ENCODE measurements at regions not wholly inside any gene's neighbourhood (a gene's known extent, or its start where the extent isn't known, plus 50 kb on each side); places are given as distances from the start of the nearest gene placed in this dataset.

- H3K36me3 ChIP-seq (ENCODE audit: low read depth) = no peaks in the 10 kb centered on the region
- no peak overlapping the region for H2AFZ ChIP-seq
- no peak for TF ChIP-seq CTCF (conservative IDR thresholded peaks at IDR 0.05)
- TF ChIP-seq EZH2 (IDR thresholded peaks at IDR 0.05; ENCODE audit: low read depth) = no peak
- no peak overlapping the region for H3K4me3 ChIP-seq
- no peaks in the 10 kb centered on the region for H3F3A ChIP-seq (ENCODE audit: insufficient read depth, low read depth)
- no peaks in the 10 kb centered on the region for H3K9me3 ChIP-seq (ENCODE audit: insufficient read depth, low read depth)
- DNase-seq = no peak
- no peaks in the 10 kb centered on the region for H3K79me2 ChIP-seq (ENCODE audit: low read depth)
- no peaks in the 10 kb centered on the region for H3K27me3 ChIP-seq (ENCODE audit: insufficient read depth, low read depth)
- ChIA-PET POLR2A (ENCODE audit: unreplicated experiment) (no interaction called here), CTCF (no interaction called here)
- H3K9me2 ChIP-seq (ENCODE audit: insufficient read depth) = no peaks in the 10 kb centered on the region
- no TSS peak for BruUV-seq (replicated peaks)
- H4K20me1 ChIP-seq (ENCODE audit: insufficient read depth) = no peaks in the 10 kb centered on the region
- H3K27ac ChIP-seq = no peak overlapping the region
- H3K4me2 ChIP-seq = no peak overlapping the region
- no peaks in the 10 kb centered on the region for H3K4me1 ChIP-seq (replicated peaks; ENCODE audit: insufficient read depth)
- intact Hi-C loops (cut with micrococcal nuclease; ENCODE audit: unreplicated experiment) = no loop called here
These were observed 74.9 kb downstream of the SLC25A47 start for GRCh38 chr14:100398044-100398443.

GRCh38 chr14:100399052-100399849, 76.1 kb downstream of the SLC25A47 start:
- Histone ChIP-seq H3F3A (ENCODE audit: insufficient read depth, low read depth) (no peaks in the 10 kb centered on the region), H3K4me3 (no peak overlapping the region), H4K20me1 (ENCODE audit: insufficient read depth) (no peaks in the 10 kb centered on the region), H3K27me3 (ENCODE audit: insufficient read depth, low read depth) (no peaks in the 10 kb centered on the region), H3K79me2 (ENCODE audit: low read depth) (no peaks in the 10 kb centered on the region), H3K9me2 (ENCODE audit: insufficient read depth) (no peaks in the 10 kb centered on the region), H3K4me2 (no peak overlapping the region), H3K4me1 (replicated peaks; ENCODE audit: insufficient read depth) (no peaks in the 10 kb centered on the region), H3K9me3 (ENCODE audit: insufficient read depth, low read depth) (no peaks in the 10 kb centered on the region), H3K36me3 (ENCODE audit: low read depth) (no peaks in the 10 kb centered on the region), H3K27ac (no peak overlapping the region), H2AFZ (no peak overlapping the region)
- DNase-seq = no peak
- BruUV-seq (replicated peaks) = no TSS peak
- TF ChIP-seq CTCF (conservative IDR thresholded peaks at IDR 0.05) = no peak
- no peak for TF ChIP-seq EZH2 (IDR thresholded peaks at IDR 0.05; ENCODE audit: low read depth)
- POLR2A ChIA-PET (ENCODE audit: unreplicated experiment) = no interaction called here
- CTCF ChIA-PET = no interaction called here
- intact Hi-C loops (cut with micrococcal nuclease; ENCODE audit: unreplicated experiment) = no loop called here

GRCh38 chr14:100400115-100400514, 77.0 kb downstream of the SLC25A47 start:
- Histone ChIP-seq H3K79me2 (ENCODE audit: low read depth) (no peaks in the 10 kb centered on the region), H3K36me3 (ENCODE audit: low read depth) (no peaks in the 10 kb centered on the region), H3K9me3 (ENCODE audit: insufficient read depth, low read depth) (no peaks in the 10 kb centered on the region), H3K9me2 (ENCODE audit: insufficient read depth) (no peaks in the 10 kb centered on the region), H3F3A (ENCODE audit: insufficient read depth, low read depth) (no peaks in the 10 kb centered on the region), H2AFZ (no peak overlapping the region), H3K4me1 (replicated peaks; ENCODE audit: insufficient read depth) (no peaks in the 10 kb centered on the region), H4K20me1 (ENCODE audit: insufficient read depth) (no peaks in the 10 kb centered on the region), H3K4me2 (no peak overlapping the region), H3K27me3 (ENCODE audit: insufficient read depth, low read depth) (no peaks in the 10 kb centered on the region), H3K27ac (no peak overlapping the region), H3K4me3 (no peak overlapping the region)
- intact Hi-C loops (cut with micrococcal nuclease; ENCODE audit: unreplicated experiment) = no loop called here
- BruUV-seq (replicated peaks) = no TSS peak
- DNase-seq = no peak
- ChIA-PET CTCF (no interaction called here), POLR2A (ENCODE audit: unreplicated experiment) (no interaction called here)
- TF ChIP-seq CTCF (conservative IDR thresholded peaks at IDR 0.05) = no peak
- TF ChIP-seq EZH2 (IDR thresholded peaks at IDR 0.05; ENCODE audit: low read depth) = no peak
